ENCODE measurements at regions not wholly inside any gene's neighbourhood (a gene's known extent, or its start where the extent isn't known, plus 50 kb on each side); places are given as distances from the start of the nearest gene placed in this dataset.

DNA sequence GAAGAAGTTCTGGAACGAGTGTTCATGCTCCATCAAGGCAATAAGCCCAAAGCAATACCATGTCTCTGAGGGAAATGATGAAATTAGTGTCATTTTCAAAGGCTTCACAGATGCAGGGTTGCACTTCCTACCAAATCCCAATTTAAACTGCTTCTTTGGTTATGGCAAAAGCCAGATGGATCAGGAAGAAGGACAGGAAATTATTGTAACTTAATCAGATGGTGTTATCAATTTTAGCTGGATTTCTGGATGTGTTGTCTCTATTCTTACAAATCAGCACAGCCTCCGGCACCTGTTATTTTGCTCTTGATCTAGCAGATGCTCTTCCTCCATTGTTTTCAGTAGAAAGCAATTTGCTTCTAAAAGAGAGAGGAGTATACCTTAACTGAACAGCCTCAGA, 693.4 kb downstream of the SOCS6 start (continued):
- TF ChIP-seq, protein P1, sequence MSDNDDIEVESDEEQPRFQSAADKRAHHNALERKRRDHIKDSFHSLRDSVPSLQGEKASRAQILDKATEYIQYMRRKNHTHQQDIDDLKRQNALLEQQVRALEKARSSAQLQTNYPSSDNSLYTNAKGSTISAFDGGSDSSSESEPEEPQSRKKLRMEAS (CRISPR knock-in tag; IDR thresholded peaks at IDR 0.05) = no peak
- no peak for TF ChIP-seq OVOL2 (CRISPR knock-in tag; IDR thresholded peaks at IDR 0.05; ENCODE audit: borderline replicate concordance)

GRCh38 chr18:70981400-70982140, 692.7 kb downstream of the SOCS6 start:
- DNase-seq (ENCODE audit: low spot score) (no peak), ATAC-seq (no peak)
- no peak overlapping the region for H3K4me3 Mint-ChIP-seq

GRCh38 chr18:70973626-70974025, 684.8 kb downstream of the SOCS6 start:
- ChIA-PET POLR2A (no interaction called here), CTCF (no interaction called here)
- DNase-seq (ENCODE audit: low spot score) = no peak
- peaks cover 67% of the 10 kb centered on the region for H3K36me3 Mint-ChIP-seq
- peaks cover 9% of the 10 kb centered on the region; the same call in 1 of the 2 replicates for H3K27me3 Mint-ChIP-seq (ENCODE audit: low read depth)
- H3K4me3 Mint-ChIP-seq = no peak overlapping the region
- no peak for ATAC-seq
- H3K27ac Mint-ChIP-seq = no peak overlapping the region
- peaks cover 78% of the 10 kb centered on the region for H3K9me3 Mint-ChIP-seq
- H3K4me1 Mint-ChIP-seq = no peaks in the 10 kb centered on the region
- TF ChIP-seq, protein P2, sequence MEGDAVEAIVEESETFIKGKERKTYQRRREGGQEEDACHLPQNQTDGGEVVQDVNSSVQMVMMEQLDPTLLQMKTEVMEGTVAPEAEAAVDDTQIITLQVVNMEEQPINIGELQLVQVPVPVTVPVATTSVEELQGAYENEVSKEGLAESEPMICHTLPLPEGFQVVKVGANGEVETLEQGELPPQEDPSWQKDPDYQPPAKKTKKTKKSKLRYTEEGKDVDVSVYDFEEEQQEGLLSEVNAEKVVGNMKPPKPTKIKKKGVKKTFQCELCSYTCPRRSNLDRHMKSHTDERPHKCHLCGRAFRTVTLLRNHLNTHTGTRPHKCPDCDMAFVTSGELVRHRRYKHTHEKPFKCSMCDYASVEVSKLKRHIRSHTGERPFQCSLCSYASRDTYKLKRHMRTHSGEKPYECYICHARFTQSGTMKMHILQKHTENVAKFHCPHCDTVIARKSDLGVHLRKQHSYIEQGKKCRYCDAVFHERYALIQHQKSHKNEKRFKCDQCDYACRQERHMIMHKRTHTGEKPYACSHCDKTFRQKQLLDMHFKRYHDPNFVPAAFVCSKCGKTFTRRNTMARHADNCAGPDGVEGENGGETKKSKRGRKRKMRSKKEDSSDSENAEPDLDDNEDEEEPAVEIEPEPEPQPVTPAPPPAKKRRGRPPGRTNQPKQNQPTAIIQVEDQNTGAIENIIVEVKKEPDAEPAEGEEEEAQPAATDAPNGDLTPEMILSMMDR (IDR thresholded peaks at IDR 0.05) = no peak
- TF ChIP-seq CBFB (CRISPR knock-in tag; IDR thresholded peaks at IDR 0.05; ENCODE audit: low read depth) = no peak
- TF ChIP-seq, protein P3, sequence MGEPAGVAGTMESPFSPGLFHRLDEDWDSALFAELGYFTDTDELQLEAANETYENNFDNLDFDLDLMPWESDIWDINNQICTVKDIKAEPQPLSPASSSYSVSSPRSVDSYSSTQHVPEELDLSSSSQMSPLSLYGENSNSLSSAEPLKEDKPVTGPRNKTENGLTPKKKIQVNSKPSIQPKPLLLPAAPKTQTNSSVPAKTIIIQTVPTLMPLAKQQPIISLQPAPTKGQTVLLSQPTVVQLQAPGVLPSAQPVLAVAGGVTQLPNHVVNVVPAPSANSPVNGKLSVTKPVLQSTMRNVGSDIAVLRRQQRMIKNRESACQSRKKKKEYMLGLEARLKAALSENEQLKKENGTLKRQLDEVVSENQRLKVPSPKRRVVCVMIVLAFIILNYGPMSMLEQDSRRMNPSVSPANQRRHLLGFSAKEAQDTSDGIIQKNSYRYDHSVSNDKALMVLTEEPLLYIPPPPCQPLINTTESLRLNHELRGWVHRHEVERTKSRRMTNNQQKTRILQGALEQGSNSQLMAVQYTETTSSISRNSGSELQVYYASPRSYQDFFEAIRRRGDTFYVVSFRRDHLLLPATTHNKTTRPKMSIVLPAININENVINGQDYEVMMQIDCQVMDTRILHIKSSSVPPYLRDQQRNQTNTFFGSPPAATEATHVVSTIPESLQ (CRISPR knock-in tag; IDR thresholded peaks at IDR 0.05) = no peak
- no peak for TF ChIP-seq GABPB1 (CRISPR knock-in tag; IDR thresholded peaks at IDR 0.05)
- TF ChIP-seq ZNF532 (CRISPR knock-in tag; IDR thresholded peaks at IDR 0.05; ENCODE audit: borderline replicate concordance) = no peak
- no peak for TF ChIP-seq ZBTB43 (CRISPR knock-in tag; IDR thresholded peaks at IDR 0.05)
- TF ChIP-seq, protein P4, sequence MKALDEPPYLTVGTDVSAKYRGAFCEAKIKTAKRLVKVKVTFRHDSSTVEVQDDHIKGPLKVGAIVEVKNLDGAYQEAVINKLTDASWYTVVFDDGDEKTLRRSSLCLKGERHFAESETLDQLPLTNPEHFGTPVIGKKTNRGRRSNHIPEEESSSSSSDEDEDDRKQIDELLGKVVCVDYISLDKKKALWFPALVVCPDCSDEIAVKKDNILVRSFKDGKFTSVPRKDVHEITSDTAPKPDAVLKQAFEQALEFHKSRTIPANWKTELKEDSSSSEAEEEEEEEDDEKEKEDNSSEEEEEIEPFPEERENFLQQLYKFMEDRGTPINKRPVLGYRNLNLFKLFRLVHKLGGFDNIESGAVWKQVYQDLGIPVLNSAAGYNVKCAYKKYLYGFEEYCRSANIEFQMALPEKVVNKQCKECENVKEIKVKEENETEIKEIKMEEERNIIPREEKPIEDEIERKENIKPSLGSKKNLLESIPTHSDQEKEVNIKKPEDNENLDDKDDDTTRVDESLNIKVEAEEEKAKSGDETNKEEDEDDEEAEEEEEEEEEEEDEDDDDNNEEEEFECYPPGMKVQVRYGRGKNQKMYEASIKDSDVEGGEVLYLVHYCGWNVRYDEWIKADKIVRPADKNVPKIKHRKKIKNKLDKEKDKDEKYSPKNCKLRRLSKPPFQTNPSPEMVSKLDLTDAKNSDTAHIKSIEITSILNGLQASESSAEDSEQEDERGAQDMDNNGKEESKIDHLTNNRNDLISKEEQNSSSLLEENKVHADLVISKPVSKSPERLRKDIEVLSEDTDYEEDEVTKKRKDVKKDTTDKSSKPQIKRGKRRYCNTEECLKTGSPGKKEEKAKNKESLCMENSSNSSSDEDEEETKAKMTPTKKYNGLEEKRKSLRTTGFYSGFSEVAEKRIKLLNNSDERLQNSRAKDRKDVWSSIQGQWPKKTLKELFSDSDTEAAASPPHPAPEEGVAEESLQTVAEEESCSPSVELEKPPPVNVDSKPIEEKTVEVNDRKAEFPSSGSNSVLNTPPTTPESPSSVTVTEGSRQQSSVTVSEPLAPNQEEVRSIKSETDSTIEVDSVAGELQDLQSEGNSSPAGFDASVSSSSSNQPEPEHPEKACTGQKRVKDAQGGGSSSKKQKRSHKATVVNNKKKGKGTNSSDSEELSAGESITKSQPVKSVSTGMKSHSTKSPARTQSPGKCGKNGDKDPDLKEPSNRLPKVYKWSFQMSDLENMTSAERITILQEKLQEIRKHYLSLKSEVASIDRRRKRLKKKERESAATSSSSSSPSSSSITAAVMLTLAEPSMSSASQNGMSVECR (CRISPR knock-in tag; IDR thresholded peaks at IDR 0.05; ENCODE audit: borderline replicate concordance) = no peak

More at GRCh38 chr18:70981400-70982140, 692.7 kb downstream of the SOCS6 start:
- Mint-ChIP-seq H3K9me3 (peaks cover 82% of the 10 kb centered on the region), H3K36me3 (peaks cover 70% of the 10 kb centered on the region), H3K27me3 (ENCODE audit: low read depth) (peaks cover 6% of the 10 kb centered on the region), H3K27ac (no peak overlapping the region), H3K4me1 (no peaks in the 10 kb centered on the region)
- POLR2A ChIA-PET = no interaction called here
- no peak for TF ChIP-seq IRF2 (CRISPR knock-in tag; IDR thresholded peaks at IDR 0.05; ENCODE audit: borderline replicate concordance, low read depth)
- TF ChIP-seq NFATC4 (CRISPR knock-in tag; IDR thresholded peaks at IDR 0.05) = no peak
- no peak for TF ChIP-seq ZNF121 (CRISPR knock-in tag; IDR thresholded peaks at IDR 0.05)
- no peak for TF ChIP-seq ESRRA (CRISPR knock-in tag; IDR thresholded peaks at IDR 0.05; ENCODE audit: borderline replicate concordance)
- no peak for TF ChIP-seq KAT7 (CRISPR knock-in tag; IDR thresholded peaks at IDR 0.05; ENCODE audit: borderline replicate concordance)
- TF ChIP-seq, protein P5, sequence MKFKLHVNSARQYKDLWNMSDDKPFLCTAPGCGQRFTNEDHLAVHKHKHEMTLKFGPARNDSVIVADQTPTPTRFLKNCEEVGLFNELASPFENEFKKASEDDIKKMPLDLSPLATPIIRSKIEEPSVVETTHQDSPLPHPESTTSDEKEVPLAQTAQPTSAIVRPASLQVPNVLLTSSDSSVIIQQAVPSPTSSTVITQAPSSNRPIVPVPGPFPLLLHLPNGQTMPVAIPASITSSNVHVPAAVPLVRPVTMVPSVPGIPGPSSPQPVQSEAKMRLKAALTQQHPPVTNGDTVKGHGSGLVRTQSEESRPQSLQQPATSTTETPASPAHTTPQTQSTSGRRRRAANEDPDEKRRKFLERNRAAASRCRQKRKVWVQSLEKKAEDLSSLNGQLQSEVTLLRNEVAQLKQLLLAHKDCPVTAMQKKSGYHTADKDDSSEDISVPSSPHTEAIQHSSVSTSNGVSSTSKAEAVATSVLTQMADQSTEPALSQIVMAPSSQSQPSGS (CRISPR knock-in tag; IDR thresholded peaks at IDR 0.05; ENCODE audit: borderline replicate concordance, low read depth) = no peak
- TF ChIP-seq FOXP1 (CRISPR knock-in tag; IDR thresholded peaks at IDR 0.05; ENCODE audit: borderline replicate concordance) = no peak
- no peak for TF ChIP-seq E2F5 (CRISPR knock-in tag; IDR thresholded peaks at IDR 0.05)
- CTCF ChIA-PET = no interaction called here
